ENCODE measurements at regions not wholly inside any gene's neighbourhood (a gene's known extent, or its start where the extent isn't known, plus 50 kb on each side); places are given as distances from the start of the nearest gene placed in this dataset.

- TF ChIP-seq CTCF (IDR thresholded peaks at IDR 0.05) (no peak), POLR2A (IDR thresholded peaks at IDR 0.05) (no peak), EP300 (IDR thresholded peaks at IDR 0.05) (no peak), POLR2AphosphoS5 (IDR thresholded peaks at IDR 0.05) (no peak)
Observed at GRCh38 chr5:106324356-106324755, 1346.4 kb downstream of the EFNA5 start.
